ENCODE measurements at regions not wholly inside any gene's neighbourhood (a gene's known extent, or its start where the extent isn't known, plus 50 kb on each side); places are given as distances from the start of the nearest gene placed in this dataset.

- Histone ChIP-seq H3K36me3 (ENCODE audit: control insufficient read depth, insufficient read depth, low read length) (no peaks in the 10 kb centered on the region), H3K27me3 (ENCODE audit: control insufficient read depth, insufficient read depth, low read length) (no peaks in the 10 kb centered on the region; the same call in 1 of the 2 replicates), H3K4me3 (ENCODE audit: low read depth, low read length) (no peak overlapping the region)
- ChIA-PET CTCF (no interaction called here), POLR2A (no interaction called here)
- no peak for TF ChIP-seq CTCF (IDR thresholded peaks at IDR 0.05; ENCODE audit: insufficient read depth, low read depth, low read length)
- no peak for DNase-seq (ENCODE audit: low read depth)
Observed at GRCh38 chrX:10854594-10854993, 234.2 kb upstream of the MID1 start.

DNA sequence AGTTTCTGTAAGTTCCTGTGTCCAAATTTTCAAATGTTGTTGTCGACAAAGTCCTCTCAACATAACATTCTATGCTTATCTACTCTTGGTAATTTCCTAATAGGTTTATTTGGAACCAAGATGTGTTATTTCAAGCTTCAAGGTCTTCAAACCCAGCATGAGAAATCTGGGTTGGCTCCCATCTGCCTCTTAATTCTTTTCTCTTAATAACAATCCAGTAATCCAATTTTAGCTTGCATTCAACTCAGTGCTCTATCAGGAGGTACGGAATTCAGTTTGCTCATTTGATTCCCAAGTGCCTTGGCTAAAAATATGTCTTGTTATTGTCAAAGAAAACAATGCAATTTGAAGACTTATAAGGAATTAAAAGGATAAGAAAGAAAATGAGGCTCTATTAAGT lies 235.5 kb upstream of the MID1 start:
- Histone ChIP-seq H3K4me3 (ENCODE audit: low read depth, low read length) (no peak overlapping the region), H3K36me3 (ENCODE audit: control insufficient read depth, insufficient read depth, low read length) (no peaks in the 10 kb centered on the region), H3K27me3 (ENCODE audit: control insufficient read depth, insufficient read depth, low read length) (no peaks in the 10 kb centered on the region; the same call in 1 of the 2 replicates)
- ChIA-PET CTCF (no interaction called here), POLR2A (no interaction called here)
- TF ChIP-seq CTCF (IDR thresholded peaks at IDR 0.05; ENCODE audit: insufficient read depth, low read depth, low read length) = no peak
- no peak for DNase-seq (ENCODE audit: low read depth)

DNA sequence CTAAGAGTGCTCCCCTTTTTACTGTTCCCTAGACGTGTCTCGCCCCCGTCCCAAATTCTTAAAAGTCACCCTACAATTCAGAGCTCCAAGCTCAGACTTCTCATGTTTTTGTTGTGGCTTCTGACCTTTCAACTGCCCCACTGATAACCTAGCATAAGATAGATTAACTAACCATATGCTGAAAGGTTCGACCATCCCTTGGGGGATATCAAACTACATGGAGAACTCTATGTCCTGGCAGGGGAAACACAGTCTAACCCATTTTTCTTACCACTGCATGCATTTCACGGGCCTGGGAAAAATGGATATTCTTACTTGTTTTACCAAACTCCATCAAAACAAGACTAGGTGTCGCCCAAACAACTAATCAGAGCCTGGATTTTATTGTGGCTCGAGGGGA lies 236.4 kb upstream of the MID1 start:
- DNase-seq (ENCODE audit: low read depth) = no peak
- no peaks in the 10 kb centered on the region for H3K36me3 ChIP-seq (ENCODE audit: control insufficient read depth, insufficient read depth, low read length)
- POLR2A ChIA-PET = no interaction called here
- H3K27me3 ChIP-seq (ENCODE audit: control insufficient read depth, insufficient read depth, low read length) = no peaks in the 10 kb centered on the region; the same call in 1 of the 2 replicates
- CTCF ChIA-PET = interaction anchor here (1.0 kb wide), 1 partner anchor 9 kb away, joined by 4 read pairs; no protein-coding TSS in a partner anchor
- TF ChIP-seq CTCF (IDR thresholded peaks at IDR 0.05; ENCODE audit: insufficient read depth, low read depth, low read length) = no peak
- H3K4me3 ChIP-seq (ENCODE audit: low read depth, low read length) = no peak overlapping the region

DNA sequence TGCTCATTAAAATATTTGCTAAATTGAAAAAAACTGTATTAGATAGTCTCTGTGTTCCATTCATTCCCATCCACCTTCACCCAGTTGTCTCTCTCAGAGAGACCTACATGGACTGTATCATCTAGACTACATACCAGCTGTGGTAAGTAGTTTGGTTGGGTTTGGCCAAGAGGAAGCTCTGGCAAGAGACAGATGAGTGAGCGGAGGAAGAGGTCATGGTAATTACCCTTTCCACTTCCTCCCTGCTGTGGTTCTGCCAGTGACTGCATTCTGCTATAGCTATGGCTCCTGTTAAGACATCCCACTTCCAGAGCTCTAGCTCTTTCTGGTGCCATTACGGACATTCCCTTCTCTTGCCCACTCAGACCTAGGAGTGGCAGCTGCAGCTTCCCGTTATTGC lies 239.0 kb upstream of the MID1 start:
- Histone ChIP-seq H3K4me3 (ENCODE audit: low read depth, low read length) (no peak overlapping the region), H3K36me3 (ENCODE audit: control insufficient read depth, insufficient read depth, low read length) (no peaks in the 10 kb centered on the region), H3K27me3 (ENCODE audit: control insufficient read depth, insufficient read depth, low read length) (no peaks in the 10 kb centered on the region; the same call in 1 of the 2 replicates)
- no peak for TF ChIP-seq CTCF (IDR thresholded peaks at IDR 0.05; ENCODE audit: insufficient read depth, low read depth, low read length)
- CTCF ChIA-PET = no interaction called here
- DNase-seq (ENCODE audit: low read depth) = no peak
- POLR2A ChIA-PET = no interaction called here

GRCh38 chrX:10875995-10876394 lies 235.1 kb upstream of the HCCS start:
- CTCF ChIA-PET = no interaction called here
- Histone ChIP-seq H3K27me3 (ENCODE audit: control insufficient read depth, insufficient read depth, low read length) (no peaks in the 10 kb centered on the region), H3K4me3 (ENCODE audit: low read depth, low read length) (no peak overlapping the region), H3K36me3 (ENCODE audit: control insufficient read depth, insufficient read depth, low read length) (no peaks in the 10 kb centered on the region)
- no peak for TF ChIP-seq CTCF (IDR thresholded peaks at IDR 0.05; ENCODE audit: insufficient read depth, low read depth, low read length)
- no peak for DNase-seq (ENCODE audit: low read depth)
- POLR2A ChIA-PET = no interaction called here
